GM12878 (cell line): ENCODE measurements at regions not wholly inside any gene's neighbourhood (a gene's known extent, or its start where the extent isn't known, plus 50 kb on each side); places are given as distances from the start of the nearest gene placed in this dataset.

ENCODE experiments used
- ATAC-seq: fragments of 200-7000 bp; cut with Tn5 transposase; 3 replicates; pipeline ENCODE4 v1.9.1; 2020; ENCODE audit warnings: mild to moderate bottlenecking, moderate library complexity
- BruUV-seq: library from RNA; stranded (reverse); fragments of 400-500 nt; replicated peaks from 2 replicates; lab custom pipeline; 2021; lab: Mats Ljungman, UMichigan
- CTCF ChIA-PET: fragments of 300-600 bp; sonication (Branson Sonifier 250); formaldehyde crosslinking; extraction: SDS; loops from one replicate; lab custom pipeline; 2021; ENCODE audit warnings: inconsistent platforms; lab: Yijun Ruan, JAX
- POLR2A ChIA-PET: fragments of 350-600 bp; formaldehyde crosslinking; extraction: SDS; loops from one replicate; lab custom pipeline; 2021; ENCODE audit warnings: inconsistent platforms; lab: Charles Lee
- RAD21 ChIA-PET: fragments of 300-600 bp; sonication (Branson Sonifier 250); formaldehyde crosslinking; loops from one replicate; lab custom pipeline; 2023; ENCODE audit warnings: antibody characterized with exemption; ENCODE audit not compliant: unreplicated experiment; lab: Charles Lee
- SMC1A ChIA-PET: fragments of 300-600 bp; sonication (Branson Sonifier 250); formaldehyde crosslinking; loops from one replicate; lab custom pipeline; 2023; ENCODE audit not compliant: unreplicated experiment, uncharacterized antibody; lab: Charles Lee
- DNase-seq: peaks from one replicate; pipeline ENCODE4 v3.0.0-alpha.2; 2011; ENCODE audit warnings: low read depth, low spot score
- FAIRE-seq: peaks from 3 replicates; lab custom pipeline; 2011; peaks lifted over from hg19 to GRCh38; lab: Jason Lieb, UNC
- H2AFZ ChIP-seq: 2 replicates; pipeline ENCODE4 v1.6.0; 2011; ENCODE audit warnings: low read depth, low read length, control low read depth; ENCODE audit not compliant: control insufficient read depth
- H3K27ac ChIP-seq: 2 replicates; pipeline ENCODE4 v1.5.1; 2011; ENCODE audit warnings: control low read depth; ENCODE audit not compliant: control insufficient read depth, insufficient read depth
- H3K27me3 ChIP-seq, 2 experiments: replicated peaks in 1 of 2; 2 replicates each; pipeline versions ENCODE4 v1.6.0 to v1.6.1; 2011; ENCODE audit warnings: low read length in 1 of 2; ENCODE audit not compliant: control insufficient read depth in 2 of 2, insufficient read depth in 2 of 2
- H3K36me3 ChIP-seq, 2 experiments: 2 replicates each; pipeline ENCODE4 v1.5.1; 2011; ENCODE audit warnings: low read length in 1 of 2; ENCODE audit not compliant: control insufficient read depth in 2 of 2, insufficient read depth in 2 of 2
- H3K4me1 ChIP-seq: 2 replicates; pipeline ENCODE4 v1.6.1; 2011; ENCODE audit warnings: mild to moderate bottlenecking, low read length, moderate library complexity, mixed read lengths; ENCODE audit not compliant: control insufficient read depth, insufficient read depth
- H3K4me2 ChIP-seq: 2 replicates; pipeline ENCODE4 v1.6.0; 2011; ENCODE audit warnings: control low read depth; ENCODE audit not compliant: control insufficient read depth, insufficient read depth
- H3K4me3 ChIP-seq: fragments of 200-600 bp; sonication (generic); 2 replicates; pipeline ENCODE4 v1.5.1; 2016
- H3K79me2 ChIP-seq: 2 replicates; pipeline ENCODE4 v1.6.0; 2011; ENCODE audit warnings: low read length; ENCODE audit not compliant: control insufficient read depth, insufficient read depth
- H3K9ac ChIP-seq: 2 replicates; pipeline ENCODE4 v1.8.0; 2011; ENCODE audit warnings: low read length, control low read depth, mixed read lengths; ENCODE audit not compliant: control insufficient read depth, insufficient read depth
- H3K9me3 ChIP-seq: replicated peaks from 3 replicates; pipeline ENCODE4 v1.5.1; 2011; ENCODE audit warnings: mild to moderate bottlenecking, low read length; ENCODE audit not compliant: control insufficient read depth, insufficient read depth
- H4K20me1 ChIP-seq: 2 replicates; pipeline ENCODE4 v1.6.0; 2011; ENCODE audit not compliant: control insufficient read depth, insufficient read depth
- ATF7 ChIP-seq: fragments of 450-650 bp; IDR thresholded peaks from 2 replicates; pipeline ENCODE4 v1.6.1; 2016; ENCODE audit warnings: low read depth, mild to moderate bottlenecking
- IRF5 ChIP-seq: fragments of 450-650 bp; IDR thresholded peaks from 2 replicates; pipeline ENCODE4 v1.6.1; 2017; ENCODE audit warnings: borderline replicate concordance
- NR2C1 ChIP-seq: fragments of 450-650 bp; IDR thresholded peaks from 2 replicates; pipeline ENCODE4 v1.6.1; 2017; ENCODE audit warnings: antibody characterized with exemption, mild to moderate bottlenecking, moderate library complexity
- POLR2AphosphoS2 ChIP-seq: IDR thresholded peaks from 2 replicates; pipeline ENCODE4 v1.6.1; 2011; ENCODE audit warnings: low read depth, mild to moderate bottlenecking, low read length, improper control_type of control experiment, moderate library complexity
- POU2F2 ChIP-seq: IDR thresholded peaks from 3 replicates; pipeline ENCODE4 v1.6.1; 2011; ENCODE audit warnings: low read depth, mild to moderate bottlenecking, low read length, borderline replicate concordance
- SREBF1 ChIP-seq: IDR thresholded peaks from 2 replicates; pipeline ENCODE4 v1.6.1; 2012; ENCODE audit warnings: mild to moderate bottlenecking, low read length
- TARDBP ChIP-seq: IDR thresholded peaks from 2 replicates; pipeline ENCODE4 v1.6.1; 2016; ENCODE audit warnings: borderline replicate concordance
- ZBTB33 ChIP-seq: fragments of 450-650 bp; IDR thresholded peaks from 2 replicates; pipeline ENCODE4 v1.6.1; 2017; ENCODE audit warnings: mild to moderate bottlenecking
- ZNF274 ChIP-seq: IDR thresholded peaks from one replicate; pipeline ENCODE4 v1.8.0; 2011; ENCODE audit not compliant: insufficient read length, insufficient read depth
- ZNF687 ChIP-seq: fragments of 450-650 bp; IDR thresholded peaks from 2 replicates; pipeline ENCODE4 v1.6.1; 2017; ENCODE audit warnings: mild to moderate bottlenecking, moderate library complexity
- WGBS: methylation state at CpG from one replicate; pipeline ENCODE4 v1.1.6; 2016; ENCODE audit warnings: low lambda C conversion rate; ENCODE audit not compliant: insufficient replicate concordance, insufficient coverage; ENCODE audit errors: missing lambda C conversion rate; 5-methylcytosine and 5-hydroxymethylcytosine counted together
- in situ Hi-C: fragments of 300-500 bp; cut with MboI; formaldehyde crosslinking; loops from 9 replicates; pipeline ENCODE4 v1.14.3; 2018; ENCODE audit warnings: mixed read lengths
- intact Hi-C: fragments of 100-400 bp; cut with micrococcal nuclease; formaldehyde crosslinking; loops from one replicate; pipeline ENCODE4 v1.14.2; 2022; ENCODE audit not compliant: unreplicated experiment

- CTCF ChIA-PET: no interaction called here
- Histone ChIP-seq H3K79me2 (no peaks in the 10 kb centered on the region), H3K4me3 (no peak overlapping the region), H4K20me1 (no peaks in the 10 kb centered on the region), H3K27ac (no peak overlapping the region), H3K9ac (no peak overlapping the region), H2AFZ (no peak overlapping the region), H3K9me3 (no peaks in the 10 kb centered on the region), H3K4me1 (no peaks in the 10 kb centered on the region), H3K4me2 (no peak overlapping the region), H3K36me3 (no peaks in the 10 kb centered on the region), H3K27me3 (no peaks in the 10 kb centered on the region)
- intact Hi-C loops (no loop called here), in situ Hi-C loops (no loop called here)
- DNase-seq (no peak), ATAC-seq (no peak), FAIRE-seq (no peak)
- BruUV-seq: no TSS peak
- no peak for TF ChIP-seq ZNF687
- TF ChIP-seq POLR2AphosphoS2: no peak
- TF ChIP-seq POU2F2: no peak
- TF ChIP-seq ZBTB33: no peak
- no peak for TF ChIP-seq IRF5
- no peak for TF ChIP-seq SREBF1
- TF ChIP-seq ATF7: no peak
- no peak for TF ChIP-seq TARDBP
- no peak for TF ChIP-seq NR2C1
- no peak for TF ChIP-seq ZNF274
- 66% methylated on average over 2 of the region's 2 CpGs for WGBS
- SMC1A ChIA-PET: no interaction called here
- RAD21 ChIA-PET: no interaction called here
- POLR2A ChIA-PET: no interaction called here
Measured at GRCh38 chr4:176845636-176846035, 52.9 kb upstream of the VEGFC start.
